ENCODE measurements at regions not wholly inside any gene's neighbourhood (a gene's known extent, or its start where the extent isn't known, plus 50 kb on each side); places are given as distances from the start of the nearest gene placed in this dataset.

DNA sequence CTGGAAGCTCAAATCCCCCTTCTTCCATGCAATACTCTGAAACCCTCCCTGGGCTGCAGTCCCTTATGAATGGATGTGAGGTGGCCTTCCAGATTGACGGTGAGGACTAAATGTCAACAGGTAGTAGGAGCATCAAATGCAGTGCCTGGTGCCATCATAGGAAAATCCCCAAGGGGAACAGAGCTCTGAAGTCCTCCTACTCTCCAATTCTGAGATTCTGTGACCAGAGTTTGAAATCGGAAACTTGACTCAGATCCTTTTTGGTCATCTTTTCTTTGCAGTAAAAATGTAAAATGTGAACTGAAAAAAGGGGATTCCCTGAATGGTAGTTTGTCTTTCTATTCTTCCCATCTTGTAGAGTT, 68.8 kb upstream of the TJP1 start:
- intact Hi-C loops (cut with DNase I), result no loop called here
- H3K4me1 ChIP-seq, result no peaks in the 10 kb centered on the region
- no peaks in the 10 kb centered on the region for H3K36me3 ChIP-seq
- no peak for ATAC-seq
- DNase-seq, result no peak
- H3K4me3 ChIP-seq, result no peak overlapping the region
- no peaks in the 10 kb centered on the region for H3K9me3 ChIP-seq
- TF ChIP-seq, protein P1, sequence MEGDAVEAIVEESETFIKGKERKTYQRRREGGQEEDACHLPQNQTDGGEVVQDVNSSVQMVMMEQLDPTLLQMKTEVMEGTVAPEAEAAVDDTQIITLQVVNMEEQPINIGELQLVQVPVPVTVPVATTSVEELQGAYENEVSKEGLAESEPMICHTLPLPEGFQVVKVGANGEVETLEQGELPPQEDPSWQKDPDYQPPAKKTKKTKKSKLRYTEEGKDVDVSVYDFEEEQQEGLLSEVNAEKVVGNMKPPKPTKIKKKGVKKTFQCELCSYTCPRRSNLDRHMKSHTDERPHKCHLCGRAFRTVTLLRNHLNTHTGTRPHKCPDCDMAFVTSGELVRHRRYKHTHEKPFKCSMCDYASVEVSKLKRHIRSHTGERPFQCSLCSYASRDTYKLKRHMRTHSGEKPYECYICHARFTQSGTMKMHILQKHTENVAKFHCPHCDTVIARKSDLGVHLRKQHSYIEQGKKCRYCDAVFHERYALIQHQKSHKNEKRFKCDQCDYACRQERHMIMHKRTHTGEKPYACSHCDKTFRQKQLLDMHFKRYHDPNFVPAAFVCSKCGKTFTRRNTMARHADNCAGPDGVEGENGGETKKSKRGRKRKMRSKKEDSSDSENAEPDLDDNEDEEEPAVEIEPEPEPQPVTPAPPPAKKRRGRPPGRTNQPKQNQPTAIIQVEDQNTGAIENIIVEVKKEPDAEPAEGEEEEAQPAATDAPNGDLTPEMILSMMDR (IDR thresholded peaks at IDR 0.05), result no peak
- H3K27me3 ChIP-seq, result no peaks in the 10 kb centered on the region
- H3K27ac ChIP-seq, result no peak overlapping the region

DNA sequence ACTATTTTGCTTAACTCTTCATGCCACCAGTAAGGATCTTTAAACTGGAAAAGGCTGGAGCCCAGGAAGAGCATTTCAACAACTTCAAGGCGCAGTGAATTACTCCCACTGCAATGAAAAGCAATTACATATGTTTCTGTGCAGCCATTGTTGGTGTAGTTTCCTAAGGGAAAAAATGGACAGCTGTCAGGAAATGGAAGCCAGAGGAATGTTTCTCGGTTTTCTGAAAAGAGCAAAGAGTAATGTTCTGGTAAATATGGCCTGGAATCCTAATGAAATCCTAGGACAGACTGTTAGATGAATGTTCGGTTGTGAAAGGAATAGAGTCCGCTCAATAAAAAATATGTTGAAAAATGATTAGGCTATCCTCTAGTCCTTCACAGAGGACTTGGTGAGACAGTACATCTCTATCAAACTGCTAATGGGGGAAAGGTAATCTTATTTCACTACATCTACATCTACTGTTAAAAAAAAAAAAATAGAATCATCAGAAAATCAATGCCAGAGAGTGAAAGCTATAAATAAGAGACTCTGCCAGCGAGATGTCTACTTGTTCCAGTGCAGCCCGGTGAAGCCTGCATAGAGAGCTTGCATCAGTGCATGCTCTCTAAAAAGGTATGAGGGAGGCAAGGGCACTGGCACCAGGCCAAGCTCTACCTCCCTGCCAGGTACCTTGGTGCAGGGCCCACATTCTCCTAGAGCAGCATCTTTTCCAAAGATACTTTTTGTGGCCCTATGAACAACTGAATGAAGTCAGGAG, 68.2 kb upstream of the TJP1 start:
- no peaks in the 10 kb centered on the region for H3K36me3 ChIP-seq
- H3K27me3 ChIP-seq, result no peaks in the 10 kb centered on the region
- intact Hi-C loops (cut with DNase I), result no loop called here
- TF ChIP-seq, protein P1 (IDR thresholded peaks at IDR 0.05), result no peak
- DNase-seq (no peak), ATAC-seq (no peak)
- no peaks in the 10 kb centered on the region for H3K4me1 ChIP-seq
- H3K27ac ChIP-seq, result no peak overlapping the region
- no peaks in the 10 kb centered on the region for H3K9me3 ChIP-seq
- H3K4me3 ChIP-seq, result no peak overlapping the region

DNA sequence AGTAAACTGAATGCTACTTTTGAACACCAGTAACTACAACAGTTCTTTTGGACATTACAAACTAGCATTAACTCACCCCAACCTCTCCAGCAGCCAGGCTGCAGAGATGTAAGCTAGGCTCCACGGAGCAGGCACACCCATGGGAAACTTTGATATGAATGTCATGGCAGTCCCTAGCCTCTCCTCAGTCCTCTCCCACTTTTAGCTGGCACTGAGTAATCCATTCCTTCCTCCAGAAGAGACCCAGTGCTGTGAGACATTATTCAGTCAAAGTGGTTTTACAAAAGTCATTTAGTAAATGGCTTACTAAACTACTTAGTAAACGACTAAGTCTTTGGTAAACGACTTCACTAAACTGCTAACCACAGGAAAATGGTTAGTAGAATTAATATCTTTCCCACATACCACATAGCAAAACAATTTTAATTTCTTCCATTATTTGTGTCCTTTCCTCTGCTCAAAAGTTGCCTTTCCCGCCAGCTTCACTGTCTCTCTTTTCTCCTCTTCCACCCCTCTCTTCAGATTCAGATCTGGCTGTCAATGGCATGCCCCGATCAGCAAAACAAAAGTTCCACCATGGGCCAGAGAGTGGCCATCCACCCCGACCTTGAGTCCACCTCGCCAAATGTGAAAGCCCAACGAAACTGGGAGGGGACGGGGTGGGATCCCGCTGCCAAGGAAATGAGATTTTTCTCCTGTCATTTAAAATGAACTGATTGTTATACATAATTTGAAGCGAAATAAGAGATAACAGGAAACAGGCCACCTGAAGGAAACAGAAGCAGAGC, 67.5 kb upstream of the TJP1 start:
- Histone ChIP-seq H3K9me3 (no peaks in the 10 kb centered on the region), H3K27ac (no peak overlapping the region), H3K27me3 (no peaks in the 10 kb centered on the region), H3K4me3 (no peak overlapping the region), H3K36me3 (no peaks in the 10 kb centered on the region), H3K4me1 (no peaks in the 10 kb centered on the region)
- TF ChIP-seq, protein P1 (IDR thresholded peaks at IDR 0.05), result no peak
- intact Hi-C loops (cut with DNase I), result no loop called here
- no peak for DNase-seq
- ATAC-seq, result no peak

DNA sequence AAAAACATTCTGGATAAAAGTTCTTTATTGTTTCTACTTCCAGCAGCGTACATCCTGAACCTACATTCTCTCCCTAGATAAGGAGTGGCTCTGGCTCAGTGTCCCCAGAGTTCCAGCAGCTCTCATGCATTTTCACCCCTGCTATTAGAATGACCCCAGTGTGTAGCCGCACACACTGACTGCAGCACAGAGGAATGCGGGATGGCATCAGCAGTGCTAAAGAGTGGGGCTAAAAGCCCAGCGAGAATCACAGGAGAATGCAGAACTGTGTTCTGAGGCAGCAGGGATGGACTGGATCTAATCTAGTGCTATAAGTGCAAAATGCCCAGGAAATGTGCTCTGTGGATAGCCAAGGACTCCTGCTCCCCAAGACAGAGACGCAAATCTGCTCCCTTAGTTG, 66.4 kb upstream of the TJP1 start:
- DNase-seq, result no peak
- no peaks in the 10 kb centered on the region for H3K9me3 ChIP-seq
- ATAC-seq, result no peak
- no peaks in the 10 kb centered on the region for H3K36me3 ChIP-seq
- intact Hi-C loops (cut with DNase I), result no loop called here
- H3K27ac ChIP-seq, result no peak overlapping the region
- TF ChIP-seq, protein P1 (IDR thresholded peaks at IDR 0.05), result no peak
- H3K27me3 ChIP-seq, result no peaks in the 10 kb centered on the region
- no peak overlapping the region for H3K4me3 ChIP-seq
- H3K4me1 ChIP-seq, result no peaks in the 10 kb centered on the region

DNA sequence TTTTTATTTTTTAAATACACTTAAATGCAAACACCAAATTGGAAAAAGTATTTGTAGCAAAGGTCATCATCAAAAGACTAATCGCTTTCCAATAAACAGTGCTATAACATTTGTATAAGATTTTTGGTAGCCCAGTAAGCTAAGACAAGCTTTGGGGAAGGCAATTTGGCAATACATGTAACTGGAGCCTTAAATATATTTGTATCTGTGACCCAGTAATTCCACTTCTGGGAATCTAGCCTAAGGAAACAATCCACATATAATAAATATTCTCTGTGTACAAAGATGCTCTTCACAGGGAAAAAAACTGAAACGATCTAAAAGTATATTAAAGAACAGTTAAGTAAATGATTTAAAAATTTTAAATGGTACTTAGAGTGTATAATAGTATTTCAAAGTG, 65.5 kb upstream of the TJP1 start:
- TF ChIP-seq, protein P1 (IDR thresholded peaks at IDR 0.05), result no peak
- no peak for ATAC-seq
- no peak for DNase-seq
- H3K27ac ChIP-seq, result no peak overlapping the region
- no peaks in the 10 kb centered on the region for H3K36me3 ChIP-seq
- intact Hi-C loops (cut with DNase I), result no loop called here
- H3K9me3 ChIP-seq, result no peaks in the 10 kb centered on the region
- no peak overlapping the region for H3K4me3 ChIP-seq
- H3K27me3 ChIP-seq, result no peaks in the 10 kb centered on the region
- no peaks in the 10 kb centered on the region for H3K4me1 ChIP-seq

All from left lung (tissue), 4 donors.